AG04450 (cell line): ENCODE measurements at regions not wholly inside any gene's neighbourhood (a gene's known extent, or its start where the extent isn't known, plus 50 kb on each side); places are given as distances from the start of the nearest gene placed in this dataset.

Experiments
- CTCF ChIA-PET: fragments of 300-600, 350-600 bp; formaldehyde crosslinking; extraction: SDS; loops from one replicate; lab custom pipeline; 2022; ENCODE audit warnings: antibody characterized with exemption, inconsistent platforms; lab: Charles Lee
- POLR2A ChIA-PET: fragments of 350-600 bp; formaldehyde crosslinking; extraction: SDS; loops from one replicate; lab custom pipeline; 2021; ENCODE audit warnings: antibody characterized with exemption, inconsistent platforms; lab: Yijun Ruan, JAX
- DNase-seq: peaks from one replicate; pipeline ENCODE4 v3.0.0-alpha.2; 2011; ENCODE audit warnings: low read depth, low spot score
- H3K27ac ChIP-seq: one replicate; pipeline ENCODE4 v1.5.1; 2012; ENCODE audit warnings: low read depth, low read length, control low read depth
- H3K27me3 ChIP-seq: one replicate; pipeline ENCODE4 v1.6.0; 2012; ENCODE audit warnings: low read length; ENCODE audit not compliant: control insufficient read depth, insufficient read depth
- H3K4me3 ChIP-seq: 2 replicates; pipeline ENCODE4 v1.5.1; 2011; ENCODE audit warnings: mild to moderate bottlenecking, low read depth, low read length, control low read depth
- H3K9me3 ChIP-seq: 2 replicates; pipeline ENCODE4 v1.5.1; 2012; ENCODE audit warnings: low read length; ENCODE audit not compliant: control insufficient read depth, insufficient read depth
- CTCF ChIP-seq: IDR thresholded peaks from 2 replicates; pipeline ENCODE4 v1.5.1; 2011; ENCODE audit warnings: low read depth, low read length, control low read depth, inconsistent platforms

- ChIA-PET CTCF (interaction anchor here (0.8 kb wide), 1 partner anchor 29 kb away, joined by 3 read pairs; no protein-coding TSS in a partner anchor), POLR2A (no interaction called here)
- Histone ChIP-seq H3K9me3 (no peaks in the 10 kb centered on the region; the same call in 1 of the 2 replicates), H3K27me3 (no peaks in the 10 kb centered on the region), H3K27ac (no peak overlapping the region), H3K4me3 (no peak overlapping the region)
- no peak for DNase-seq
- no peak for TF ChIP-seq CTCF
Measured at GRCh38 chr1:219783605-219784235, 144.6 kb downstream of the SLC30A10 start.

- ChIA-PET CTCF (interaction anchor here (0.8 to 1.3 kb wide), 2 partner anchors 29 to 122 kb away, joined by 3 to 4 read pairs; no protein-coding TSS in a partner anchor), POLR2A (no interaction called here)
- no peak for TF ChIP-seq CTCF
- H3K9me3 ChIP-seq = no peaks in the 10 kb centered on the region
- H3K27me3 ChIP-seq = no peaks in the 10 kb centered on the region
- no peak overlapping the region for H3K27ac ChIP-seq
- no peak for DNase-seq
- no peak overlapping the region for H3K4me3 ChIP-seq
Measured at GRCh38 chr1:219782929-219783328, 145.4 kb downstream of the SLC30A10 start.

- no peak for DNase-seq
- no peaks in the 10 kb centered on the region for H3K27me3 ChIP-seq
- H3K9me3 ChIP-seq = no peaks in the 10 kb centered on the region
- no peak for TF ChIP-seq CTCF
- H3K4me3 ChIP-seq = no peak overlapping the region
- ChIA-PET CTCF (interaction anchor here (1.3 kb wide), 1 partner anchor 121 kb away, joined by 4 read pairs; no protein-coding TSS in a partner anchor), POLR2A (no interaction called here)
- no peak overlapping the region for H3K27ac ChIP-seq
Measured at GRCh38 chr1:219782311-219782710, 146.0 kb downstream of the SLC30A10 start.

GRCh38 chr1:219781491-219781890 lies 146.9 kb downstream of the SLC30A10 start:
- Histone ChIP-seq H3K27me3 (no peaks in the 10 kb centered on the region), H3K4me3 (no peak overlapping the region), H3K27ac (no peak overlapping the region), H3K9me3 (no peaks in the 10 kb centered on the region)
- CTCF ChIA-PET = interaction anchor here (1.3 kb wide), 1 partner anchor 120 kb away, joined by 4 read pairs; no protein-coding TSS in a partner anchor
- POLR2A ChIA-PET = no interaction called here
- no peak for DNase-seq
- no peak for TF ChIP-seq CTCF

- POLR2A ChIA-PET = no interaction called here
- H3K9me3 ChIP-seq = no peaks in the 10 kb centered on the region
- H3K27me3 ChIP-seq = no peaks in the 10 kb centered on the region
- TF ChIP-seq CTCF = no peak
- no peak for DNase-seq
- H3K27ac ChIP-seq = no peak overlapping the region
- CTCF ChIA-PET = no interaction called here
- no peak overlapping the region for H3K4me3 ChIP-seq
Measured at GRCh38 chr1:219778793-219779369, 149.5 kb downstream of the SLC30A10 start.
